Islet precursor cell (in vitro differentiated cells): ENCODE measurements at regions not wholly inside any gene's neighbourhood (a gene's known extent, or its start where the extent isn't known, plus 50 kb on each side); places are given as distances from the start of the nearest gene placed in this dataset.

Experiments
- DNase-seq: peaks from one replicate; pipeline ENCODE4 v3.0.0-alpha.2; 2018

- no peak for DNase-seq
Measured at GRCh38 chr6:88223298-88223697, 57.2 kb upstream of the CNR1 start.

DNA sequence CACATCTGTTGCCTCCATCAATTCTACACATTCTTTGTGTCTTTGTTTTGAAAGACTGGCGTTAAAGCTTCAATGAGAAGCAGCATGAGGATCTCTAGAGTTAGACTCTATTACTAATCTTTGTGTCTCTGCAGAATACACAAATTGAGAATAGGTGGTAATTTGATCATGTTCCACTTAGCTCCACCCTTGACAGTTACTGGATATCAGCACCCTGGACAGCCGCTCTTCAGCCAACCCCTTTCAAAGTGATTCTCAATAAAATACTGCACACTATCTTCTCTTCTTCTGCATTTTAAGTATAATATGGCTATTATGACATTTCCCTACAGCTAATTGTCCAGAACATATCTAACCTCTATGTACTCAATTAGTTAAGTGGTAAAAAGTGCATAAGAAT lies 54.3 kb upstream of the CNR1 start:
- DNase-seq = no peak

DNA sequence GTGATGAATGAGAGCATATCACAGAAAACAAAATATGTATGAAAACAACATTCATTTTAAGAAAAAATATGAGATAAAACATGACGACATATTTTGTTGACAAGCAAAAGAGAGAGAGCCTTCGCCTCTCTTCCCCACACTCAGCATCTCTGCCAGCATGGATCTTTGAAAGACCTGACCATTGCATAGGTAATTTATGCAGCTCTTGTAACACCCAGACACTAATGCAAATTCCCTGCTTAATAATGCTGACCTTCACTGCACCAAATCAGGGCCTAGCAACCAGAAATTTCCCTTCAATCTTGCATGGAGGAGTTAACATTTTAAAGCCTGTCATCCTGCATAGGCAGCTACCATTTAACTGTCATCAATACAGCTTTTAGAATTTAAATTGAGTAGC lies 50.0 kb upstream of the CNR1 start:
- no peak for DNase-seq
